Vagina (tissue), 2 donors: ENCODE measurements at regions not wholly inside any gene's neighbourhood (a gene's known extent, or its start where the extent isn't known, plus 50 kb on each side); places are given as distances from the start of the nearest gene placed in this dataset.

Experiments used
- CTCF ChIP-seq, 3 experiments: fragments of 450-650 bp in 2 of 3; fragments of 200-600 bp in 1 of 3; sonication (generic) in 1 of 3; IDR thresholded peaks; one replicate each; pipeline ENCODE4 v1.5.1; 2017 to 2019; ENCODE audit warnings: antibody characterized with exemption in 3 of 3, mild to moderate bottlenecking in 2 of 3, moderate library complexity in 2 of 3
- POLR2A ChIP-seq, 2 donors: fragments of 450-650 bp; IDR thresholded peaks; one replicate each; pipeline ENCODE4 v1.6.1; 2017; ENCODE audit warnings: antibody characterized with exemption in 2 of 2, mild to moderate bottlenecking in 2 of 2, moderate library complexity in 2 of 2

GRCh38 chr3:81198216-81198615 is 563.2 kb downstream of the GBE1 start:
- TF ChIP-seq POLR2A (IDR thresholded peaks at IDR 0.05) (no peak), CTCF (IDR thresholded peaks at IDR 0.05) (no peak)
